ENCODE measurements at regions not wholly inside any gene's neighbourhood (a gene's known extent, or its start where the extent isn't known, plus 50 kb on each side); places are given as distances from the start of the nearest gene placed in this dataset.

- TF ChIP-seq, protein P1, sequence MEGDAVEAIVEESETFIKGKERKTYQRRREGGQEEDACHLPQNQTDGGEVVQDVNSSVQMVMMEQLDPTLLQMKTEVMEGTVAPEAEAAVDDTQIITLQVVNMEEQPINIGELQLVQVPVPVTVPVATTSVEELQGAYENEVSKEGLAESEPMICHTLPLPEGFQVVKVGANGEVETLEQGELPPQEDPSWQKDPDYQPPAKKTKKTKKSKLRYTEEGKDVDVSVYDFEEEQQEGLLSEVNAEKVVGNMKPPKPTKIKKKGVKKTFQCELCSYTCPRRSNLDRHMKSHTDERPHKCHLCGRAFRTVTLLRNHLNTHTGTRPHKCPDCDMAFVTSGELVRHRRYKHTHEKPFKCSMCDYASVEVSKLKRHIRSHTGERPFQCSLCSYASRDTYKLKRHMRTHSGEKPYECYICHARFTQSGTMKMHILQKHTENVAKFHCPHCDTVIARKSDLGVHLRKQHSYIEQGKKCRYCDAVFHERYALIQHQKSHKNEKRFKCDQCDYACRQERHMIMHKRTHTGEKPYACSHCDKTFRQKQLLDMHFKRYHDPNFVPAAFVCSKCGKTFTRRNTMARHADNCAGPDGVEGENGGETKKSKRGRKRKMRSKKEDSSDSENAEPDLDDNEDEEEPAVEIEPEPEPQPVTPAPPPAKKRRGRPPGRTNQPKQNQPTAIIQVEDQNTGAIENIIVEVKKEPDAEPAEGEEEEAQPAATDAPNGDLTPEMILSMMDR (IDR thresholded peaks at IDR 0.05): no peak
- TF ChIP-seq POLR2A (IDR thresholded peaks at IDR 0.05): no peak
Measured at GRCh38 chr6:48664826-48665225, 553.8 kb upstream of the PTCHD4 start.
